HCT116 (cell line): ENCODE measurements at regions not wholly inside any gene's neighbourhood (a gene's known extent, or its start where the extent isn't known, plus 50 kb on each side); places are given as distances from the start of the nearest gene placed in this dataset.

Experiments used
- ATAC-seq: fragments of 200-7000 bp; cut with Tn5 transposase; 2 replicates; pipeline ENCODE4 v1.9.1; 2020; ENCODE audit warnings: mild to moderate bottlenecking, moderate library complexity
- BruUV-seq: library from RNA; stranded (reverse); fragments of 400-500 nt; replicated peaks from 2 replicates; lab custom pipeline; 2021; lab: Mats Ljungman, UMichigan
- CTCF ChIA-PET: fragments of 300-600 bp; sonication (Branson Sonifier 250); formaldehyde crosslinking; loops from one replicate; lab custom pipeline; 2021; ENCODE audit warnings: antibody characterized with exemption; lab: Charles Lee
- POLR2A ChIA-PET: fragments of 300-600, 350-600 bp; sonication (Branson Sonifier 250); formaldehyde crosslinking; loops from one replicate; lab custom pipeline; 2021; ENCODE audit warnings: antibody characterized with exemption; lab: Charles Lee
- RAD21 ChIA-PET, 2 experiments: fragments of 300-600 bp; sonication (Branson Sonifier 250); formaldehyde crosslinking; loops; one replicate each; lab custom pipeline; 2023; ENCODE audit warnings: low total read pairs in 2 of 2; ENCODE audit not compliant: uncharacterized antibody in 2 of 2, unreplicated experiment in 2 of 2, low non-redundant PET in 1 of 2; lab: Charles Lee
- DNase-seq: peaks from one replicate; pipeline ENCODE4 v3.0.0-alpha.2; 2010; ENCODE audit warnings: low read depth, low spot score
- H2AFZ ChIP-seq: fragments of 200-600 bp; shearing (Covaris generic), sonication (generic); 2 replicates; pipeline ENCODE4 v1.6.1; 2017; ENCODE audit warnings: low read depth, mixed run types, mixed read lengths, antibody characterized with exemption, low read length; ENCODE audit not compliant: poor library complexity, severe bottlenecking
- H3K27ac ChIP-seq: 2 replicates; pipeline ENCODE4 v1.5.1; 2012; ENCODE audit warnings: low read depth, low read length
- H3K27me3 ChIP-seq: fragments of 200-600 bp; sonication (generic); 2 replicates; pipeline ENCODE4 v1.6.1; 2016; ENCODE audit warnings: mixed run types, low read length, mixed read lengths; ENCODE audit not compliant: insufficient read depth
- H3K36me3 ChIP-seq, 2 experiments: fragments of 200-500 bp in 1 of 2; fragments of 200-600 bp in 1 of 2; sonication (Bioruptor generic) in 1 of 2; sonication (generic) in 1 of 2; 2 replicates each; pipeline versions ENCODE4 v1.5.1 to v1.6.1; 2014 to 2016; ENCODE audit warnings: low read length in 2 of 2, inconsistent platforms in 1 of 2, mixed read lengths in 1 of 2, mixed run types in 1 of 2; ENCODE audit not compliant: insufficient read depth in 2 of 2, control insufficient read depth in 1 of 2
- H3K4me1 ChIP-seq, 2 experiments: fragments of 200-600 bp in 1 of 2; sonication (generic) in 1 of 2; 2 replicates each; pipeline versions ENCODE4 v1.5.1 to v1.6.1; 2012 to 2017; ENCODE audit warnings: low read length in 2 of 2, inconsistent platforms in 1 of 2, mild to moderate bottlenecking in 1 of 2, mixed read lengths in 1 of 2, mixed run types in 1 of 2, moderate library complexity in 1 of 2; ENCODE audit not compliant: insufficient read depth in 2 of 2, control insufficient read depth in 1 of 2
- H3K4me2 ChIP-seq: fragments of 200-600 bp; sonication (generic); 2 replicates; pipeline ENCODE4 v1.6.1; 2017; ENCODE audit warnings: mixed run types, low read length, mixed read lengths
- H3K4me3 ChIP-seq, 2 experiments: fragments of 200-600 bp in 1 of 2; sonication (generic) in 1 of 2; replicated peaks in 1 of 2; 2 replicates each; pipeline ENCODE4 v1.5.1; 2011 to 2016; ENCODE audit warnings: low read length in 2 of 2, control low read depth in 1 of 2, low read depth in 1 of 2, mild to moderate bottlenecking in 1 of 2, mixed read lengths in 1 of 2, mixed run types in 1 of 2
- H3K79me2 ChIP-seq: fragments of 200-600 bp; sonication (generic); 2 replicates; pipeline ENCODE4 v1.6.1; 2017; ENCODE audit warnings: mild to moderate bottlenecking, mixed run types, low read length, moderate library complexity, mixed read lengths; ENCODE audit not compliant: insufficient read depth
- H3K9ac ChIP-seq: fragments of 200-600 bp; sonication (generic); 2 replicates; pipeline ENCODE4 v1.6.1; 2016; ENCODE audit warnings: low read length, mixed read lengths
- H3K9me2 ChIP-seq: fragments of 200-600 bp; sonication (generic), shearing (Covaris generic); 2 replicates; pipeline ENCODE4 v1.6.1; 2017; ENCODE audit warnings: mixed run types, mild to moderate bottlenecking, moderate library complexity; ENCODE audit not compliant: insufficient read depth
- H3K9me3 ChIP-seq, 2 experiments: fragments of 200-500 bp in 1 of 2; fragments of 200-600 bp in 1 of 2; sonication (Bioruptor generic) in 1 of 2; sonication (generic) in 1 of 2; 2 replicates each; pipeline ENCODE4 v1.6.1; 2014 to 2017; ENCODE audit warnings: low read length in 2 of 2, mixed read lengths in 2 of 2, inconsistent platforms in 1 of 2, low read depth in 1 of 2, mild to moderate bottlenecking in 1 of 2, mixed run types in 1 of 2, moderate library complexity in 1 of 2; ENCODE audit not compliant: control insufficient read depth in 1 of 2, insufficient read depth in 1 of 2
- H4K20me1 ChIP-seq: fragments of 200-600 bp; sonication (generic), shearing (Covaris generic); 2 replicates; pipeline ENCODE4 v1.6.1; 2017; ENCODE audit warnings: mixed run types, mild to moderate bottlenecking, moderate library complexity; ENCODE audit not compliant: insufficient read depth
- CBX3 ChIP-seq: IDR thresholded peaks from 2 replicates; pipeline ENCODE4 v1.6.1; 2012; ENCODE audit warnings: low read depth
- CEBPB ChIP-seq: IDR thresholded peaks from 2 replicates; pipeline ENCODE4 v1.6.1; 2012; ENCODE audit warnings: low read depth
- EGR1 ChIP-seq: IDR thresholded peaks from 2 replicates; pipeline ENCODE4 v1.6.1; 2012; ENCODE audit warnings: low read depth
- ELF1 ChIP-seq: IDR thresholded peaks from 2 replicates; pipeline ENCODE4 v1.6.1; 2012; ENCODE audit warnings: low read depth, borderline replicate concordance
- EZH2 ChIP-seq: fragments of 200-600 bp; sonication (generic); IDR thresholded peaks from 2 replicates; pipeline ENCODE4 v1.6.1; 2017; ENCODE audit warnings: antibody characterized with exemption, mixed run types
- EZH2phosphoT487 ChIP-seq: fragments of 200-600 bp; IDR thresholded peaks from 2 replicates; pipeline ENCODE4 v1.6.1; 2018; ENCODE audit warnings: antibody characterized with exemption, borderline replicate concordance
- JUND ChIP-seq: IDR thresholded peaks from 2 replicates; pipeline ENCODE4 v1.6.1; 2012
- POLR2A ChIP-seq: IDR thresholded peaks from 2 replicates; pipeline ENCODE4 v1.7.0; 2011; ENCODE audit warnings: borderline replicate concordance; ENCODE audit not compliant: insufficient read depth, insufficient read length; ENCODE audit errors: extremely low read depth
- POLR2AphosphoS5 ChIP-seq: IDR thresholded peaks from 2 replicates; pipeline ENCODE4 v1.6.1; 2011; ENCODE audit warnings: mild to moderate bottlenecking, low read depth, low read length, moderate library complexity
- SIN3A ChIP-seq: IDR thresholded peaks from 2 replicates; pipeline ENCODE4 v1.6.1; 2012; ENCODE audit warnings: low read depth
- SP1 ChIP-seq: IDR thresholded peaks from 2 replicates; pipeline ENCODE4 v1.6.1; 2012; ENCODE audit warnings: low read depth
- TCF7L2 ChIP-seq: IDR thresholded peaks from 2 replicates; pipeline ENCODE4 v1.7.0; 2011; ENCODE audit warnings: borderline replicate concordance, inconsistent platforms; ENCODE audit not compliant: insufficient read depth, insufficient read length; ENCODE audit errors: extremely low read depth
- YY1 ChIP-seq: IDR thresholded peaks from 2 replicates; pipeline ENCODE4 v1.6.1; 2011; ENCODE audit warnings: low read length, low read depth, moderate library complexity, mild to moderate bottlenecking; ENCODE audit not compliant: insufficient replicate concordance; ENCODE audit errors: extremely low read depth
- ZFX ChIP-seq: fragments of 450-650 bp; IDR thresholded peaks from 2 replicates; pipeline ENCODE4 v1.6.1; 2017
- ZNF274 ChIP-seq: fragments of 200-500 bp; sonication (Bioruptor generic); IDR thresholded peaks from 2 replicates; pipeline ENCODE4 v1.6.1; 2014; ENCODE audit warnings: mild to moderate bottlenecking, low read depth, low read length, inconsistent platforms
- intact Hi-C: fragments of 100-400 bp; cut with micrococcal nuclease; formaldehyde crosslinking; loops from 2 replicates; pipeline ENCODE4 v1.10.0; 2022
- TF ChIP-seq, protein P1 (sequence below): IDR thresholded peaks from 2 replicates; pipeline ENCODE4 v1.6.1; 2012
- TF ChIP-seq, protein P2 (sequence below), 3 experiments: fragments of 200-600 bp in 1 of 3; sonication (generic) in 1 of 3; IDR thresholded peaks in 2 of 3; conservative IDR thresholded peaks in 1 of 3; 2 replicates each; pipeline ENCODE4 v1.5.1; 2012 to 2017; ENCODE audit warnings: low read depth in 2 of 3, low read length in 2 of 3, antibody characterized with exemption in 1 of 3, borderline replicate concordance in 1 of 3, control low read depth in 1 of 3, mild to moderate bottlenecking in 1 of 3, mixed read lengths in 1 of 3, mixed run types in 1 of 3, moderate library complexity in 1 of 3; ENCODE audit not compliant: insufficient read depth in 1 of 3
- TF ChIP-seq, protein P3 (sequence below): IDR thresholded peaks from 2 replicates; pipeline ENCODE4 v1.6.1; 2011; ENCODE audit warnings: mild to moderate bottlenecking, low read length, moderate library complexity; ENCODE audit not compliant: insufficient replicate concordance; ENCODE audit errors: extremely low read depth
- TF ChIP-seq, protein P4 (sequence below): IDR thresholded peaks from 2 replicates; pipeline ENCODE4 v1.6.1; 2012

DNA sequence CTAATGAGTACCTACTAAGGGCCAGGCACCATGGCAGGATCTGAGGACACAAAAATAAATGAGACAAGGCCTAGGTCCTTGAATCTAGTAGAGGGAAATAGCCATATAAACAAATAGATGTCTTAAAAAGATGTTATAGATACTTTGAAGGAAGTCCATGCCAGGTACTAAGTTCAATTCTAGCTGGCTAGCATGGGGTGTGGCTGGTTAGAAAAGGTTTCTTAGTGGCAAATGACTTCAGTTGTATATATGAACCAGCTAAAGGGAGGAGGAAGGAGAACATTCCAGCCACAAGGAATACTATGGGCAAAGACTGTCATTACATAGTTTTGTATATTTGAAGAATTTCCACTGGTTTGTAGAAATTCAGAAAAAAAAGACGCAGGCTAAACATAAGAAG lies 133.6 kb upstream of the BMP4 start:
- CTCF ChIA-PET = no interaction called here
- BruUV-seq = no TSS peak
- ATAC-seq = no peak

More for the DNA sequence above, 133.6 kb upstream of the BMP4 start:
- peaks cover 5 to 9% of the 10 kb centered on the region in 2 experiments; a peak in 2 of 4 replicates for H3K9me3 ChIP-seq
- H3K36me3 ChIP-seq = no peaks in the 10 kb centered on the region
- no peak for DNase-seq
- H3K9ac ChIP-seq = no peak overlapping the region
- no peak overlapping the region for H3K27ac ChIP-seq
- POLR2A ChIA-PET = no interaction called here
- no peak overlapping the region for H2AFZ ChIP-seq
- no peak overlapping the region for H3K4me2 ChIP-seq
- no peak overlapping the region for H3K4me3 ChIP-seq
- no peaks in the 10 kb centered on the region for H3K27me3 ChIP-seq
- intact Hi-C loops = no loop called here
- H4K20me1 ChIP-seq = no peaks in the 10 kb centered on the region
- TF ChIP-seq, protein P1, sequence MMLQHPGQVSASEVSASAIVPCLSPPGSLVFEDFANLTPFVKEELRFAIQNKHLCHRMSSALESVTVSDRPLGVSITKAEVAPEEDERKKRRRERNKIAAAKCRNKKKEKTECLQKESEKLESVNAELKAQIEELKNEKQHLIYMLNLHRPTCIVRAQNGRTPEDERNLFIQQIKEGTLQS = no peak
- TF ChIP-seq, protein P2, sequence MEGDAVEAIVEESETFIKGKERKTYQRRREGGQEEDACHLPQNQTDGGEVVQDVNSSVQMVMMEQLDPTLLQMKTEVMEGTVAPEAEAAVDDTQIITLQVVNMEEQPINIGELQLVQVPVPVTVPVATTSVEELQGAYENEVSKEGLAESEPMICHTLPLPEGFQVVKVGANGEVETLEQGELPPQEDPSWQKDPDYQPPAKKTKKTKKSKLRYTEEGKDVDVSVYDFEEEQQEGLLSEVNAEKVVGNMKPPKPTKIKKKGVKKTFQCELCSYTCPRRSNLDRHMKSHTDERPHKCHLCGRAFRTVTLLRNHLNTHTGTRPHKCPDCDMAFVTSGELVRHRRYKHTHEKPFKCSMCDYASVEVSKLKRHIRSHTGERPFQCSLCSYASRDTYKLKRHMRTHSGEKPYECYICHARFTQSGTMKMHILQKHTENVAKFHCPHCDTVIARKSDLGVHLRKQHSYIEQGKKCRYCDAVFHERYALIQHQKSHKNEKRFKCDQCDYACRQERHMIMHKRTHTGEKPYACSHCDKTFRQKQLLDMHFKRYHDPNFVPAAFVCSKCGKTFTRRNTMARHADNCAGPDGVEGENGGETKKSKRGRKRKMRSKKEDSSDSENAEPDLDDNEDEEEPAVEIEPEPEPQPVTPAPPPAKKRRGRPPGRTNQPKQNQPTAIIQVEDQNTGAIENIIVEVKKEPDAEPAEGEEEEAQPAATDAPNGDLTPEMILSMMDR (IDR thresholded peaks at IDR 0.05 in 2 of 3, conservative IDR thresholded peaks at IDR 0.05 in 1 of 3; ENCODE audit: borderline replicate concordance in 1 of 3, insufficient read depth in 1 of 3, low read depth in 2 of 3, low read length in 2 of 3) = no peak
- no peak for TF ChIP-seq EZH2phosphoT487
- no peak for TF ChIP-seq SP1
- TF ChIP-seq YY1 = no peak
- no peak for TF ChIP-seq POLR2AphosphoS5
- TF ChIP-seq JUND = no peak
- TF ChIP-seq TCF7L2 = no peak
- no peak for TF ChIP-seq ELF1
- no peak for TF ChIP-seq ZFX
- no peak for TF ChIP-seq ZNF274
- TF ChIP-seq CBX3 = no peak
- TF ChIP-seq SIN3A = no peak
- TF ChIP-seq EGR1 = no peak
- TF ChIP-seq CEBPB = no peak
- TF ChIP-seq POLR2A = no peak
- no peak for TF ChIP-seq EZH2
- TF ChIP-seq, protein P3, sequence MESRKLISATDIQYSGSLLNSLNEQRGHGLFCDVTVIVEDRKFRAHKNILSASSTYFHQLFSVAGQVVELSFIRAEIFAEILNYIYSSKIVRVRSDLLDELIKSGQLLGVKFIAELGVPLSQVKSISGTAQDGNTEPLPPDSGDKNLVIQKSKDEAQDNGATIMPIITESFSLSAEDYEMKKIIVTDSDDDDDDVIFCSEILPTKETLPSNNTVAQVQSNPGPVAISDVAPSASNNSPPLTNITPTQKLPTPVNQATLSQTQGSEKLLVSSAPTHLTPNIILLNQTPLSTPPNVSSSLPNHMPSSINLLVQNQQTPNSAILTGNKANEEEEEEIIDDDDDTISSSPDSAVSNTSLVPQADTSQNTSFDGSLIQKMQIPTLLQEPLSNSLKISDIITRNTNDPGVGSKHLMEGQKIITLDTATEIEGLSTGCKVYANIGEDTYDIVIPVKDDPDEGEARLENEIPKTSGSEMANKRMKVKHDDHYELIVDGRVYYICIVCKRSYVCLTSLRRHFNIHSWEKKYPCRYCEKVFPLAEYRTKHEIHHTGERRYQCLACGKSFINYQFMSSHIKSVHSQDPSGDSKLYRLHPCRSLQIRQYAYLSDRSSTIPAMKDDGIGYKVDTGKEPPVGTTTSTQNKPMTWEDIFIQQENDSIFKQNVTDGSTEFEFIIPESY = no peak
- TF ChIP-seq, protein P4, sequence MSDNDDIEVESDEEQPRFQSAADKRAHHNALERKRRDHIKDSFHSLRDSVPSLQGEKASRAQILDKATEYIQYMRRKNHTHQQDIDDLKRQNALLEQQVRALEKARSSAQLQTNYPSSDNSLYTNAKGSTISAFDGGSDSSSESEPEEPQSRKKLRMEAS = no peak
- H3K9me2 ChIP-seq = no peaks in the 10 kb centered on the region
- RAD21 ChIA-PET = no interaction called here
- H3K4me1 ChIP-seq = no peaks in the 10 kb centered on the region
- no peaks in the 10 kb centered on the region for H3K79me2 ChIP-seq
